ENCODE measurements at regions not wholly inside any gene's neighbourhood (a gene's known extent, or its start where the extent isn't known, plus 50 kb on each side); places are given as distances from the start of the nearest gene placed in this dataset.
A peak's percentile ranks its signal among the peaks of the same experiment; 100 is the strongest.

- TF ChIP-seq CTCF (IDR thresholded peaks at IDR 0.05 in 8 of 11, conservative IDR thresholded peaks at IDR 0.05 in 3 of 11) = peak in 1 of 11 experiments; percentile 9
- no peak for TF ChIP-seq POLR2A (IDR thresholded peaks at IDR 0.05)
These were observed 103.8 kb downstream of the RFLNA start for GRCh38 chr12:124398578-124399227.
